NCI-H774 (cell line): ENCODE measurements at regions not wholly inside any gene's neighbourhood (a gene's known extent, or its start where the extent isn't known, plus 50 kb on each side); places are given as distances from the start of the nearest gene placed in this dataset.
"Not testable (repeated sequence)": the region's sequence is repeated elsewhere in the genome, so short reads cannot be mapped to it uniquely, and the experiment has no call there.

Source experiments
- DNase-seq: peaks from one replicate; lab custom pipeline; 2025; lab: John Stamatoyannopoulos, UW

- DNase-seq, result no peak
Measured at GRCh38 chr4:12172198-12172973, 743.7 kb upstream of the HS3ST1 start.

- no peak for DNase-seq
Measured at GRCh38 chr4:12170308-12170707, 741.6 kb upstream of the HS3ST1 start.

GRCh38 chr4:12165616-12166015 is 736.9 kb upstream of the HS3ST1 start:
- no peak for DNase-seq

DNA sequence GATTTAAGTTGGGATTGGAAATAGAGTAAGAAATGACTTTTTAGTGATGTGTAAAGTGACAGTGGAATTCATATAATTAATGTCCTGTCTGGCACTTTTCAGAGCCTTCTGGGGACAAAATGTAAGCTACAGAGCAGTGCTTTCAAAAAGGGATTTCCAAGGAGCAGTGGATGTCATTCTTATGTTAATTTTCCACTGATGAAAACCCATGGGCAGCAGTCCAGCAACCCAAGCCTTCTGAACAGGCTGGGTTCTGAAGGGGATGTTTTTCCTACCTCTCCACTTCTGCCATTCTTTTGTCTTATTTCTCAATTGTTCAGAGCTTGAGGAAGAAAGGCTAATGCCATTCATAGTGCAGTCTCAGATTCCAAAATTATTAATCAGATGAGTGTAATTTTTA is 717.6 kb upstream of the HS3ST1 start:
- no peak for DNase-seq

GRCh38 chr4:12145768-12146167 is 717.1 kb upstream of the HS3ST1 start:
- DNase-seq, result no peak

GRCh38 chr4:12145106-12145505 is 716.4 kb upstream of the HS3ST1 start:
- DNase-seq, result no peak

DNA sequence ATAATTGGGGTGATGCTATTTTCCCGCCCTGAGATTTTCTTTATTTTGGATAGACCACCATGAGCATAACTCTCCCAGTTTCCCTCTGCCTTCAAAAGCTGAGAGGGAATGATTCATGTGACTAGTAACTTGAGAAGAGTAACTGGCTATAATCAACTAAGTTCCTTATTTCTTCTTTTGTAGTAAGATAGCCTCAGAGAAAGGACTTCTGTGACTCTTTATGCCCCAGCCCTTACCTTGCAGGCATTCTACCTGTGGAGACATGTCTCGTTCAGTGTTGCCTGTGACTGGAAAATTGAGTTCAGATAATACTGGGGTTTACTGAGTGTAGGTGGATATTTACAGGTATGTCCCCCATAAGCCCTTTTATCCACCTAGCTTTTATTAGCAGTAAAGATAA is 715.4 kb upstream of the HS3ST1 start:
- DNase-seq, result no peak

DNA sequence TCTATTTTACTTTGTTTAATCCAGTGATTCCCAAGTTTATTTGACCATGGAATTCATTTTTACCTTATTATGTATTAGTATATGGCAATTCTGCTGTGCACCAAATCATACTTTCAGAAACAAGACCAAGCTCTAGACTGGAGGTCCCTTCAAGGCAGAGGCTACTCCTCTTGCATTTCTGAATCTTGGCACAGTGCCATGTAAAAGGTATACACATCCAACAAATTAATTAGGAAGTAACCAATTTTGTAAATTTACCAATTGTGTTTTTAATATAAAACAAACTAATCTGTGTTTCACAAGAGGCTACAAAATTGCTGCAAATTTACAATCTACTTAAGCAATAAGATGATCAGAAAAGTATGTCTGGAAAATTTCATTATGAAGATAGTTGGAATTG is 712.2 kb upstream of the HS3ST1 start:
- no peak for DNase-seq

DNA sequence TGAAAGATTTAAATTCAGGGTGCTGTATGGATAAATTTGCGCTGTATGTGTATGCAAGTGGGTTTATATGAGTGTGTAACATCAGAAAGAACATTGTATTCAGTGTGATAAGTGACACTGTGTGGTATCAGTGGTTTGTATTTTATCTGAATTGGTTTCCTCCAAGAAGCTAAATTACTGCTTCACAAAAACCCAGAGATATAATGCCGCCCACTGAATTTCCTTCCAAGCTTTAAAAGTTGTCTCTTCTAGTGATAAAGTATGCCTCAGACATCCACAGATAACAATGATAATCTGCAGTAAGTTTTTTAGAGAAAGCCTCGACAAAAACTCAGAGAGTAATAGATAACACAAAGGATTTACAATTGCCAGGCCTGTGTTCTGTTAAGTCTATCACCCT is 710.6 kb upstream of the HS3ST1 start:
- no peak for DNase-seq

DNA sequence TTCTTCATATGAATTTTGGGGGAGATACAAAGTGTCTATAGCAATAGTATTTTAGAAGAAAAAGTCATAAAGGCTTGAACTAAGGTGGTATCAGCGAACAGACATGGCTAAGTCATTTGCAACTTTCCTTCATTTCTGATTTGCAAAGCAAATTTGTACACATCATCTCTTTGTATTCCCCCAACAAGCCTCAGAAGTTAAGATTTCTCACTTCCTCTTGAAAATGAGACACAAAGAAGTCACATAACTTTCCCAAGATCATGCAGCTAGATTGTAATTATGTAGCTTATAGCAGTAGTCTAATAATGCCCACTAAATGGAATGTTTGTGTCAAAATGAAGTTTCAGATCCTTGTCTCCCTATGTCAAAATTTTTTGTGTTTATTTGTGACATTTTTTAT is 709.8 kb upstream of the HS3ST1 start:
- DNase-seq, result no peak

- DNase-seq, result peak; percentile 78
Measured at GRCh38 chr4:12137575-12137974, 708.9 kb upstream of the HS3ST1 start.

GRCh38 chr4:12126474-12126873 is 697.8 kb upstream of the HS3ST1 start:
- DNase-seq, result no peak

DNA sequence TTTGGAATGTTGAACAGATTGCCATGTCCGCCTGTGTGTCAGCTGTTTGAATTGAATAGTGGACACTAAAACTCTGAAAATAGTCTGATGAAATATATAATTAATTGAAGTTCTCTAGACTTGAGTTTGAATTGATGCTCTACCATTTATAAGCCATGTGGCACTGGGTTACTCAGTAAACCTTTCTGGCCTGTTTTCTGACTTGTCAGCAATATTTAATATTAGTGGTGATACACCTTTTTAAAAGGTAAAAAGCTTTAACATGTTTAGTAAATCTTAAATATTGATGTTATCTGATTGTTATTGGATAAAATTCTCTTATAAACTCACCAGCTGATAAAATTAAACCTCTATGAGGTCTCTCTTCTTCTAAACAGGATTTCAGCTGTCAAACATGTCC is 695.4 kb upstream of the HS3ST1 start:
- no peak for DNase-seq

- no peak for DNase-seq
Measured at GRCh38 chr4:12123707-12124106, 695.0 kb upstream of the HS3ST1 start.

DNA sequence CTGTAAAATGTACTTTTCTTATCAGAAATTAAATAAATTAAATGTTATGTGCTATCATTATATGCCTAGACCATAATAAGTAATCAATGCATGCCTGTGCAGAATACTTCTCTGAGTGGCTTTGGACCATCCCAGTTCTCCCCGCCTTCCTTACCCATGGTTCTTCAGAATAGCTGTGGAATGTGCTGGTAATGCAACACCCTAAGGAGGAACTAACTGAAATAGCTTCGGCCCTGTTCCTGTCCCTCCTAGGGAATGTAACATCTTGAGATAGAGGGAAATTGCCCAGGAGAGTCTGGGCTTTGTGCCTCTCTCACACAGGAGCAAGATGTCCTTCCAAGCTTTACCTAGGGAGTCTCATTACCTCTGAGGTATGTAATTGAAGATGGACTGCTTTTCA is 693.6 kb upstream of the HS3ST1 start:
- no peak for DNase-seq

GRCh38 chr4:12120968-12121367 is 692.3 kb upstream of the HS3ST1 start:
- no peak for DNase-seq

DNA sequence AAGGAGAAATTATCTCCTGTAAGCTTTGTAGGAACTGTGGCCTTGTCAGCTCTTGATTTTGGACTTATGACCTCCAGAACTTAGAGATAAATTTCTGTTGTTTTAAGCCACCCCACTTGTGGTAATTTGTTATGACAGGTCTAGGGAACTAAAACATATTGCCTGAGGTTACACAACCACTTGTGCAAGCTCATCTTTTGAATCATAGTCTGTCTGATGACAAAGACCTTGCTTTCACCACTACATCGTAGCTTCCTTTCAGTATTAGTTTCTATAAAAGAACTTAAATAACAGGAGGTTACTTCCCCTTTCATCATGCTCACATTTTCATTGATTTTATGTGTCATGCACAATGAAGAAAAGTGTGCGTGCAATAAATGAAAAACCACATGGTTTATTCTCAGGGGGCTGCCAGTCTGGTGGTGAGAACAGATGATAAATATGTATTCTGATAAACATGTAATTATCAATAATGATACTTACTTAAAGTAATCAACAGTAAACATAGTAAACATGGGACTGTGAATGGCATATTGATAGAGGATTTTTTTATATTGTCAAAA is 690.0 kb upstream of the HS3ST1 start:
- no peak for DNase-seq

GRCh38 chr4:12116009-12116552 is 687.4 kb upstream of the HS3ST1 start:
- DNase-seq, result no peak

GRCh38 chr4:12110627-12111026 is 681.9 kb upstream of the HS3ST1 start:
- DNase-seq, result no peak

GRCh38 chr4:12109056-12109455 is 680.4 kb upstream of the HS3ST1 start:
- not testable (repeated sequence) for DNase-seq

GRCh38 chr4:12105519-12105918 is 676.8 kb upstream of the HS3ST1 start:
- no peak for DNase-seq

GRCh38 chr4:12089920-12090319 is 661.2 kb upstream of the HS3ST1 start:
- DNase-seq, result not testable (repeated sequence)

DNA sequence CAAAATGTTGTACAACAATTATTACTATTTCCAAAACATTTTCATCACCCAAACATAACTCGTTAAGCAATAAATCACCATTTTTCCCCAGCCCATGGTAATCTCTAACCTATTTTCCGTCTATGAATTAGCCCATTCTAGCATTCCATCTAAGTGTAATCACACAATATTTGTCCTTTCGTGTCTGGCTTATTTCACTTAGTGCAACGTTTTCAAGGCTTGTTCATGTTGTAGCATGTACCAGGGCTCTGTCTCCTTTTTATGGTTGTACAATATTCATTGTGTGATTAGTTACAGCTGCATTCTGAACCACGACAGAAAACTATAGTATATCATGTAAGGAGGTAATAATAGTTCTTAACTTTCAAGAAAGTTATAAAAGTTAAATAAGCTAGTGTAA is 656.0 kb upstream of the HS3ST1 start:
- no peak for DNase-seq

DNA sequence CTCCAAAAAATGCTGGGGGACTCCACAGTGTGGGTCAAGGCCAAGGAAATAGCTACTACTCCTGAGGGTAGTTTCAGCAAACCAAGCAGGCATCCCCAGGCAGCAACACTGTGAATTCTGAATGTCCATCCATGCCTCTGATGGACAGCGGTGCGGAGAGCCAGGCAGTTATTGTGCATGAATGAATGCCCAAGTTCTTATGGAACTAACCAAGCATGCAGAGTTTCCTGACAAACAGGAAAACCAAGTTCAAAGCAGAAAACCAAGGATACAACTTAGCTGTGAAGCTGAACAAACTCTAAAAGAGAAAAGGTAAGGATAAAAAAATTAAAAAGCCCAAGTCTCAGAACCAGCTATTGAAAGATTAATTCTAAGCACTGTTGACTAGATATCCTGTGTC is 642.6 kb upstream of the HS3ST1 start:
- no peak for DNase-seq
